ENCODE measurements at regions not wholly inside any gene's neighbourhood (a gene's known extent, or its start where the extent isn't known, plus 50 kb on each side); places are given as distances from the start of the nearest gene placed in this dataset.

GRCh38 chr19:28917621-28918020 lies 295.3 kb downstream of the UQCRFS1 start:
- H3K27ac ChIP-seq = no peak overlapping the region
- H3K27me3 ChIP-seq = no peaks in the 10 kb centered on the region
- DNase-seq = no peak
- H3K4me3 ChIP-seq = no peak overlapping the region
- H3K36me3 ChIP-seq = no peaks in the 10 kb centered on the region
- no peaks in the 10 kb centered on the region for H3K9me3 ChIP-seq
- no peaks in the 10 kb centered on the region for H3K4me1 ChIP-seq
- intact Hi-C loops (cut with DNase I) = no loop called here
- WGBS, 2 donors = 52 to 54% methylated on average over 8 of the region's 8 CpGs
- TF ChIP-seq EP300 (IDR thresholded peaks at IDR 0.05) = no peak
- no peak for TF ChIP-seq POLR2AphosphoS5 (IDR thresholded peaks at IDR 0.05)
- TF ChIP-seq POLR2A (IDR thresholded peaks at IDR 0.05) = no peak
- no peak for TF ChIP-seq CTCF (IDR thresholded peaks at IDR 0.05)

- no peaks in the 10 kb centered on the region for H3K9me3 ChIP-seq
- no peaks in the 10 kb centered on the region for H3K4me1 ChIP-seq
- no peak overlapping the region for H3K4me3 ChIP-seq
- intact Hi-C loops (cut with DNase I) = no loop called here
- no peak for DNase-seq
- H3K27ac ChIP-seq = no peak overlapping the region
- no peaks in the 10 kb centered on the region for H3K27me3 ChIP-seq
- WGBS, 2 donors = 65 to 74% methylated on average over 8 of the region's 8 CpGs
- H3K36me3 ChIP-seq = no peaks in the 10 kb centered on the region
- TF ChIP-seq CTCF (IDR thresholded peaks at IDR 0.05) (no peak), EP300 (IDR thresholded peaks at IDR 0.05) (no peak), POLR2AphosphoS5 (IDR thresholded peaks at IDR 0.05) (no peak), POLR2A (IDR thresholded peaks at IDR 0.05) (no peak)
Measured at GRCh38 chr19:28915737-28916460, 297.1 kb downstream of the UQCRFS1 start.

- WGBS, 2 donors = 61 to 72% methylated on average over 3 of the region's 3 CpGs
- no peak for DNase-seq
- H3K4me3 ChIP-seq = no peak overlapping the region
- H3K4me1 ChIP-seq = no peaks in the 10 kb centered on the region
- no peaks in the 10 kb centered on the region for H3K27me3 ChIP-seq
- no peaks in the 10 kb centered on the region for H3K36me3 ChIP-seq
- no peak for TF ChIP-seq POLR2A (IDR thresholded peaks at IDR 0.05)
- no peak for TF ChIP-seq EP300 (IDR thresholded peaks at IDR 0.05)
- no peak overlapping the region for H3K27ac ChIP-seq
- no peaks in the 10 kb centered on the region for H3K9me3 ChIP-seq
- intact Hi-C loops (cut with DNase I) = no loop called here
Measured at GRCh38 chr19:28915202-28915601, 297.7 kb downstream of the UQCRFS1 start.

- Histone ChIP-seq H3K9me3 (no peaks in the 10 kb centered on the region), H3K27ac (no peak overlapping the region), H3K4me1 (no peaks in the 10 kb centered on the region), H3K4me3 (no peak overlapping the region), H3K27me3 (no peaks in the 10 kb centered on the region), H3K36me3 (no peaks in the 10 kb centered on the region)
- intact Hi-C loops (cut with DNase I) = no loop called here
- no peak for DNase-seq
- TF ChIP-seq CTCF (IDR thresholded peaks at IDR 0.05) = no peak
- no peak for TF ChIP-seq POLR2AphosphoS5 (IDR thresholded peaks at IDR 0.05)
- TF ChIP-seq POLR2A (IDR thresholded peaks at IDR 0.05) = no peak
- TF ChIP-seq EP300 (IDR thresholded peaks at IDR 0.05) = no peak
Measured at GRCh38 chr19:28914173-28914572, 298.8 kb downstream of the UQCRFS1 start.

GRCh38 chr19:28913626-28914025 lies 299.3 kb downstream of the UQCRFS1 start:
- H3K9me3 ChIP-seq = no peaks in the 10 kb centered on the region
- WGBS, 2 donors = 80 to 85% methylated on average over 6 of the region's 6 CpGs

More at GRCh38 chr19:28913626-28914025, 299.3 kb downstream of the UQCRFS1 start:
- H3K4me3 ChIP-seq = no peak overlapping the region
- no peak for TF ChIP-seq EP300 (IDR thresholded peaks at IDR 0.05)
- TF ChIP-seq POLR2A (IDR thresholded peaks at IDR 0.05) = no peak
- TF ChIP-seq POLR2AphosphoS5 (IDR thresholded peaks at IDR 0.05) = no peak
- no peak for TF ChIP-seq CTCF (IDR thresholded peaks at IDR 0.05)
- DNase-seq = no peak
- H3K27me3 ChIP-seq = no peaks in the 10 kb centered on the region
- H3K36me3 ChIP-seq = no peaks in the 10 kb centered on the region
- no peaks in the 10 kb centered on the region for H3K4me1 ChIP-seq
- H3K27ac ChIP-seq = no peak overlapping the region
- intact Hi-C loops (cut with DNase I) = no loop called here

All from sigmoid colon (tissue), 6 donors.